ENCODE measurements at regions not wholly inside any gene's neighbourhood (a gene's known extent, or its start where the extent isn't known, plus 50 kb on each side); places are given as distances from the start of the nearest gene placed in this dataset.
A peak's percentile ranks its signal among the peaks of the same experiment; 100 is the strongest.

- no peak for DNase-seq (ENCODE audit: low spot score)
These were observed 50.8 kb downstream of the RBM27 start for GRCh38 chr5:146254223-146254622.

- DNase-seq (ENCODE audit: low spot score): no peak
These were observed 65.5 kb upstream of the POU4F3 start for GRCh38 chr5:146273109-146273508.

GRCh38 chr5:146283344-146283761 lies 55.3 kb upstream of the POU4F3 start:
- DNase-seq (ENCODE audit: low spot score): peak; percentile 84

- DNase-seq (ENCODE audit: low spot score): peak; percentile 34
These were observed 54.6 kb upstream of the POU4F3 start for GRCh38 chr5:146284016-146284415.

Data from SW480 (cell line).